Suprapubic skin (tissue), 4 donors: ENCODE measurements at regions not wholly inside any gene's neighbourhood (a gene's known extent, or its start where the extent isn't known, plus 50 kb on each side); places are given as distances from the start of the nearest gene placed in this dataset.

Source experiments
- DNase-seq, 2 donors: peaks; one replicate each; pipeline ENCODE4 v3.0.0-alpha.2; 2019; ENCODE audit warnings: low spot score in 2 of 2
- H3K27ac ChIP-seq: fragments of 200-600 bp; sonication (generic); one replicate; pipeline ENCODE4 v1.5.1; 2019
- H3K27me3 ChIP-seq: fragments of 200-600 bp; sonication (generic); one replicate; pipeline ENCODE4 v1.5.1; 2019
- H3K36me3 ChIP-seq: fragments of 200-600 bp; sonication (generic); one replicate; pipeline ENCODE4 v1.5.1; 2019
- H3K4me1 ChIP-seq: fragments of 200-600 bp; sonication (generic); one replicate; pipeline ENCODE4 v1.5.1; 2019
- H3K4me3 ChIP-seq: fragments of 200-600 bp; sonication (generic); one replicate; pipeline ENCODE4 v1.5.1; 2019; ENCODE audit warnings: mild to moderate bottlenecking
- H3K9me3 ChIP-seq: fragments of 200-600 bp; sonication (generic); one replicate; pipeline ENCODE4 v1.5.1; 2019
- CTCF ChIP-seq, 2 donors: fragments of 200-600 bp in 1 of 2; fragments of 450-650 bp in 1 of 2; sonication (generic) in 1 of 2; IDR thresholded peaks; one replicate each; pipeline ENCODE4 v1.5.1; 2016 to 2019; ENCODE audit warnings: antibody characterized with exemption in 2 of 2, mild to moderate bottlenecking in 1 of 2, moderate library complexity in 1 of 2
- EP300 ChIP-seq: sonication (generic); formaldehyde crosslinking; IDR thresholded peaks from one replicate; pipeline ENCODE4 v1.6.1; 2017; ENCODE audit warnings: antibody characterized with exemption
- POLR2A ChIP-seq, 2 donors: fragments of 450-650 bp; IDR thresholded peaks; one replicate each; pipeline ENCODE4 v1.6.1; 2017; ENCODE audit warnings: antibody characterized with exemption in 2 of 2, mild to moderate bottlenecking in 2 of 2, moderate library complexity in 2 of 2
- POLR2AphosphoS5 ChIP-seq, 3 donors: sonication (generic); formaldehyde crosslinking; IDR thresholded peaks; one replicate each; pipeline ENCODE4 v1.6.1; 2017; ENCODE audit warnings: antibody characterized with exemption in 3 of 3
- WGBS: methylation state at CpG from one replicate; pipeline ENCODE4 v1.1.5; 2018; 5-methylcytosine and 5-hydroxymethylcytosine counted together

GRCh38 chr3:106129939-106130338, 261.1 kb upstream of the CBLB start:
- no peak for TF ChIP-seq POLR2AphosphoS5 (IDR thresholded peaks at IDR 0.05)
- no peak for TF ChIP-seq CTCF (IDR thresholded peaks at IDR 0.05)
- TF ChIP-seq POLR2A (IDR thresholded peaks at IDR 0.05): no peak
- TF ChIP-seq EP300: no peak
- Histone ChIP-seq H3K4me1 (peaks cover 11% of the 10 kb centered on the region), H3K4me3 (no peak overlapping the region), H3K36me3 (no peaks in the 10 kb centered on the region), H3K27ac (no peak overlapping the region), H3K27me3 (no peaks in the 10 kb centered on the region), H3K9me3 (no peaks in the 10 kb centered on the region)
- no peak for DNase-seq
- WGBS: 67% methylated on average over 2 of the region's 2 CpGs

DNA sequence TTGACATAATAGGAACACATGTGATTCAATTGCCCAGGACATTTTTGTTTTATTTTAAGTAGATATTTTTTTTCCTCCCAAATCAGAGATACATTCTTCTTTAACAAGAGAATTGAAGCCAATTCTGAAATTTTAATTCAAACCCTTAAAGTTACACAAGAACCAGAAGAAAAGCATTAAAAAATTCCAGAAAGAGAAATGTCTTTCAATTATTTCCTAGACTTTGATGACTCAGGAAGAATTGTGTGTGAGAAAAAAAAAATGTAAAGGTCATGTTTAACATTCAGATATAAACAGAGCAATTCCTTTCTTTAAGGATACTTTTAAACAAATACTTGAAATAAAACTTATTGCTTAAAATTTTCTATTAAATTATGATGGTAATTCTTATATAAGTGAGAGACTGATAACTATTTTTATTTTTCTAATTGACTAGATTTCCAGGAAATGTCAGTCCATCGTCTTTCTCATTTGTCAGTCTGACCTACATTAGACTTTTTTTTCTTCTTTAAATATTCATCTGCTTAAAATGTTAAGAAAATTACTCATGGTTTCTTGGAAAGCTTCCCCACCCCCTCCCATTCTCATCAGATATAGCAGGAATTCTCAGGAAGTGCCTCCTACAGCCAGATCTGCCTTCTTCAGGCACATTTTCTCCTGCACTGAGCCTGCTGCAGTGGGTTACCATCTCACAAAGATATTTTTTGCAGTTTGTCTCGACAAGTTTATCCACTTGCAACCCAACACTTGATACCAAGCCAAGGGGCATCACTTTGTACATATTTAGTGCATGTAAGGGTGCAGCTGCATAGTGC, 261.8 kb upstream of the CBLB start:
- Histone ChIP-seq H3K9me3 (no peaks in the 10 kb centered on the region), H3K27ac (no peak overlapping the region), H3K36me3 (no peaks in the 10 kb centered on the region), H3K27me3 (no peaks in the 10 kb centered on the region), H3K4me1 (peaks cover 9% of the 10 kb centered on the region), H3K4me3 (no peak overlapping the region)
- TF ChIP-seq EP300 (no peak), POLR2AphosphoS5 (IDR thresholded peaks at IDR 0.05) (no peak), POLR2A (IDR thresholded peaks at IDR 0.05) (no peak), CTCF (IDR thresholded peaks at IDR 0.05) (no peak)
- WGBS: 16% methylated on average over 2 of the region's 2 CpGs
- no peak for DNase-seq

DNA sequence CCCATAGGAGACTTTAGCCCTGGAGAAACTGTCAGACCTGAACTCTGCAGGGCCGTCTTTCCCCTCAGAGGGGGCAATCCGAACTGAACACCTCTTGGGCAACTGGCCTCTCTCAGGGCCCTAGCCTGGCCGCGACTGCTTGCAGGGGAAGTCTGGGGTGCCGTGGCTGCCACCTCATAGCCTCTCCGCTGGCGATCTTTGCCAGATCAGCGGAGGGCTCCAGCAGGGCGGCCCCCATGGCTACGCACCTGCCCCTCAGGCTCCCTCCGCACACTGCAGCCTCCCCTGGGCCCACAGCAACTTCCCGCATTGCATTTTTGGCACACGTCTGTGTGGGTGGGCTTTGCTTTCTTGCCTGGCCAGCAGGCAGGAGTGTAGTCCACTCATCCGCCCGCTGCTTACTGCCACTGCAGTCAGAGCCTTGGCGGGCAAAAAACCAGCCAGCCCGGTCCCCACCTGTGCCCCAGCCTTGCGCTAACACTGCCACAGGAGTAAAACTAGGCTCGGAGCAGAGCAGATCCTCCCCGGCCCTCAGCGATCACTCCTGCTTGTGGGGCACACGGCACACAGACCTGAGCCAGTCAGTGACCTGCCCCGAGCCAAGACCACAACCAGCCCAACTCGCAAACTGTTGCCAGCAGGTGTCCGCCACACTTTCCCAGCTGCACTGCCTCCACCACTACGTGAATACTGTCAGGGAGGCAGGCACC, 266.8 kb upstream of the CBLB start:
- WGBS: over 99% methylated on average over 19 of the region's 26 CpGs
- Histone ChIP-seq H3K4me1 (peaks cover 8% of the 10 kb centered on the region), H3K9me3 (no peaks in the 10 kb centered on the region), H3K4me3 (no peak overlapping the region), H3K27ac (no peak overlapping the region), H3K27me3 (no peaks in the 10 kb centered on the region), H3K36me3 (no peaks in the 10 kb centered on the region)
- TF ChIP-seq POLR2A (IDR thresholded peaks at IDR 0.05) (no peak), POLR2AphosphoS5 (IDR thresholded peaks at IDR 0.05) (no peak), CTCF (IDR thresholded peaks at IDR 0.05) (no peak), EP300 (no peak)
- no peak for DNase-seq

- DNase-seq: no peak
- no peak overlapping the region for H3K27ac ChIP-seq
- 69% methylated on average over 1 of the region's 1 CpG for WGBS
- H3K4me3 ChIP-seq: no peak overlapping the region
- no peaks in the 10 kb centered on the region for H3K4me1 ChIP-seq
- no peak for TF ChIP-seq CTCF (IDR thresholded peaks at IDR 0.05)
- no peak for TF ChIP-seq POLR2AphosphoS5 (IDR thresholded peaks at IDR 0.05)
- no peak for TF ChIP-seq EP300
- TF ChIP-seq POLR2A (IDR thresholded peaks at IDR 0.05): no peak
- H3K36me3 ChIP-seq: no peaks in the 10 kb centered on the region
- H3K27me3 ChIP-seq: no peaks in the 10 kb centered on the region
- H3K9me3 ChIP-seq: no peaks in the 10 kb centered on the region
These were observed 271.0 kb upstream of the CBLB start for GRCh38 chr3:106139826-106140225.

- no peaks in the 10 kb centered on the region for H3K9me3 ChIP-seq
- no peak for TF ChIP-seq CTCF (IDR thresholded peaks at IDR 0.05)
- no peak for TF ChIP-seq POLR2AphosphoS5 (IDR thresholded peaks at IDR 0.05)
- no peak for TF ChIP-seq POLR2A (IDR thresholded peaks at IDR 0.05)
- TF ChIP-seq EP300: no peak
- H3K27me3 ChIP-seq: no peaks in the 10 kb centered on the region
- no peaks in the 10 kb centered on the region for H3K4me1 ChIP-seq
- no peak overlapping the region for H3K27ac ChIP-seq
- DNase-seq: no peak
- no peaks in the 10 kb centered on the region for H3K36me3 ChIP-seq
- no peak overlapping the region for H3K4me3 ChIP-seq
These were observed 271.6 kb upstream of the CBLB start for GRCh38 chr3:106140431-106140830.
